Spinal cord (tissue), 9 donors: ENCODE measurements at regions not wholly inside any gene's neighbourhood (a gene's known extent, or its start where the extent isn't known, plus 50 kb on each side); places are given as distances from the start of the nearest gene placed in this dataset.
"Not testable (repeated sequence)": the region's sequence is repeated elsewhere in the genome, so short reads cannot be mapped to it uniquely, and the experiment has no call there.

Source experiments
- DNase-seq, 6 donors: peaks; one replicate each; pipeline versions ENCODE4 v3.0.0 to v3.0.0-alpha.2; 2013 to 2015; ENCODE audit warnings: low spot score in 6 of 6, low read depth in 4 of 6
- H3K27ac ChIP-seq: one replicate; pipeline ENCODE4 v1.5.1; 2013; ENCODE audit warnings: low read depth, low read length, control low read depth
- H3K27me3 ChIP-seq: one replicate; pipeline ENCODE4 v1.6.1; 2013; ENCODE audit warnings: low read length; ENCODE audit not compliant: control insufficient read depth, insufficient read depth
- H3K36me3 ChIP-seq: one replicate; pipeline ENCODE4 v1.6.1; 2013; ENCODE audit warnings: low read length; ENCODE audit not compliant: control insufficient read depth, insufficient read depth
- H3K4me1 ChIP-seq: one replicate; pipeline ENCODE4 v1.6.1; 2013; ENCODE audit warnings: low read length; ENCODE audit not compliant: control insufficient read depth, insufficient read depth
- H3K4me3 ChIP-seq: one replicate; pipeline ENCODE4 v1.5.1; 2013; ENCODE audit warnings: low read depth, low read length, control low read depth
- H3K9me3 ChIP-seq: one replicate; pipeline ENCODE4 v1.6.1; 2013; ENCODE audit warnings: low read length; ENCODE audit not compliant: control insufficient read depth, insufficient read depth
- WGBS: methylation state at CpG from one replicate; pipeline ENCODE4 v1.1.5; 2013; ENCODE audit warnings: missing lambda C conversion rate; ENCODE audit not compliant: insufficient coverage; 5-methylcytosine and 5-hydroxymethylcytosine counted together
- donor health status: healthy.

DNA sequence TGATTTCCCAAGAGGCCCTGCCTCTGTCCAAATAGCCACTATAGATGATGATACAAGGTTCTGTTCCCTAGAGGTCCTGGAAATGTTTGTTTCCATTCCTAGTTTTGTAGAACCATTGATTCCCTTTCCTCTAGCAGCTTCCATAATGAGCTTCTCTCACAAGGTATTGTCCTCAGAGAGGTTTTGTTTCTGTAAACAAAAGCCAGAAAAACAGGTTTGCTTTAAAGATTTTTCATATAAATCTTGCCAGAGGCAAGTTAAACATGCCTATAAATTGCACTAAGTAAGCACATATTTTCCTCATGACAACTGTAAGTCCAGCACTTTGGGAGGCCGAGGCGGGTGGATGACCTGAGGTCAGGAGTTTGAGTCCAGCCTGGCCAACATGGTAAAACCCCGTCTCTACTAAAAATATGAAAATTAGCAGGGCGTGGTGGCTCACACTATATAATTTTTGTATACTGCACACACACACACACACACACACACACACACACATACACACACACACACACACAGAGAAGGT, 1787.7 kb downstream of the EFNA5 start:
- Histone ChIP-seq H3K36me3 (no peaks in the 10 kb centered on the region), H3K4me3 (no peak overlapping the region), H3K9me3 (no peaks in the 10 kb centered on the region), H3K27me3 (no peaks in the 10 kb centered on the region), H3K4me1 (no peaks in the 10 kb centered on the region), H3K27ac (no peak overlapping the region)
- WGBS = 100% methylated on average over 2 of the region's 4 CpGs
- no peak for DNase-seq

GRCh38 chr5:105878402-105878801, 1792.3 kb downstream of the EFNA5 start:
- peak in 1 of 6 donors; percentile 5 for DNase-seq
- WGBS = no CpG with 5 or more reads among the region's 1 CpG
- no peaks in the 10 kb centered on the region for H3K9me3 ChIP-seq

GRCh38 chr5:105877592-105877991, 1793.1 kb downstream of the EFNA5 start:
- WGBS = no CpG with 5 or more reads among the region's 2 CpGs
- Histone ChIP-seq H3K4me3 (no peak overlapping the region), H3K4me1 (no peaks in the 10 kb centered on the region), H3K36me3 (no peaks in the 10 kb centered on the region), H3K27me3 (no peaks in the 10 kb centered on the region), H3K9me3 (no peaks in the 10 kb centered on the region), H3K27ac (no peak overlapping the region)
- DNase-seq = no peak

More at GRCh38 chr5:105878402-105878801, 1792.3 kb downstream of the EFNA5 start:
- H3K4me1 ChIP-seq = no peaks in the 10 kb centered on the region
- H3K27ac ChIP-seq = no peak overlapping the region
- H3K27me3 ChIP-seq = no peaks in the 10 kb centered on the region
- H3K36me3 ChIP-seq = no peaks in the 10 kb centered on the region
- no peak overlapping the region for H3K4me3 ChIP-seq

- H3K4me1 ChIP-seq = no peaks in the 10 kb centered on the region
- H3K27ac ChIP-seq = no peak overlapping the region
- no peaks in the 10 kb centered on the region for H3K27me3 ChIP-seq
- WGBS = no CpG with 5 or more reads among the region's 2 CpGs
- H3K4me3 ChIP-seq = no peak overlapping the region
- DNase-seq = peak in 2 of 6 donors; percentile 18 to 28
- no peaks in the 10 kb centered on the region for H3K9me3 ChIP-seq
- no peaks in the 10 kb centered on the region for H3K36me3 ChIP-seq
These were observed 1796.4 kb downstream of the EFNA5 start for GRCh38 chr5:105874316-105874715.

GRCh38 chr5:105872569-105873270, 1798.0 kb downstream of the EFNA5 start:
- DNase-seq = no peak
- Histone ChIP-seq H3K27me3 (no peaks in the 10 kb centered on the region), H3K4me3 (no peak overlapping the region), H3K4me1 (no peaks in the 10 kb centered on the region), H3K27ac (no peak overlapping the region), H3K9me3 (peaks cover 1% of the 10 kb centered on the region), H3K36me3 (no peaks in the 10 kb centered on the region)
- 95% methylated on average over 9 of the region's 15 CpGs for WGBS

DNA sequence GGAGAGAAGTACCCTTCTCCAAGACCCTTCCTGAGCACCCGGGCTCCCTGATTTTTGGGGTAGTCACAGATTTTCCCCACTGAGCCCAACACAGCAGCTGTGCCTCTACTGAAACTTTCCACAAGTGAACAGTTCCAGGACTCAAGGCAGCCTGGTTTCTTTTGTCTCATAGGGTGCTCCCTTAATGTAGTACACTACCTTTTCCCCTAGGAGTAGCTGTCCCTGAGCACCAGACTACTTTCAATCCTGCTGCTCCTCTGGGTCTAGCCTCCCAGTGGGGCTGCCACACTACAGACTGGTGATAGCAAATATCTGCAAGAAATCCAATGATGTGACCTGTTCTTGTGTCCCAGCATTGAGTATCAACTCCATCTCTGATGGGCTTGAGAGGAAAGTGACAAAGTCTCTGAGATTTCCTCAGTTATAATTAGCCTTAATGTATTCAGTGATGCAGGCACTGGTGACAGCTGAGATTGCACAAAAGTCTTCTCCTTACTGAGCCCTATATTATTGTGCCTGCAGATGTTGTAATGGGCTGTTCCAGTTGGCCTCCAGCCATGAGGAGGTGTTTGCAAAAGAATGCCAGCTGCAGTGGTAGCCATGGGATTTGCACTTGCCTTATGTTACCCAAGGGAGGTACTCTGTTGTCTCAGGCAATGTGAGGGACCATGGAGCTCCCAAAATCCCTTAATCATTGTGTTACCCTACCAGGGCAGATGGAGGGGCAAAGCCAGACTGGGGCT, 1802.5 kb downstream of the EFNA5 start:
- Histone ChIP-seq H3K36me3 (no peaks in the 10 kb centered on the region), H3K4me3 (no peak overlapping the region), H3K9me3 (peaks cover 2% of the 10 kb centered on the region), H3K27me3 (no peaks in the 10 kb centered on the region), H3K4me1 (no peaks in the 10 kb centered on the region), H3K27ac (no peak overlapping the region)
- WGBS = 100% methylated on average over 1 of the region's 1 CpG
- DNase-seq = no peak

DNA sequence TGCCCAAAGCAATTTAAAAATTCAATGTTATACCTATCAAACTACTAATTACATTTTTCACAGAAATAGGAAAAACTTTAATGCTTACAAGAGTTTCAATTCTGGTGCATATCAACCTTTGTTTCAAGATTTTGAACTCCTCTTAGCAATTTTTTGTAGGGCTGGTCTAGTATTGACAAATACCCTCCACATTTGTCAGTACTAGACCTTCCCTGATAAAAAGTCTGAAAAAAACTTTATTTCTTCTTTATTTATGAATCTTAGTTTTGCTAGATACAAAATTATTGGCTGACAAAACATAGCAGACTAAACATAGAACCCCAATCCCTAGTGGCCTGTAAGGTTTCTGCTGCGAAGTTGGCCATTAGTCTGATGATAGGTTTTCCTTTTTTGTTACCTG, 1804.9 kb downstream of the EFNA5 start:
- Histone ChIP-seq H3K36me3 (no peaks in the 10 kb centered on the region), H3K4me3 (no peak overlapping the region), H3K9me3 (peaks cover 2% of the 10 kb centered on the region), H3K4me1 (no peaks in the 10 kb centered on the region), H3K27me3 (no peaks in the 10 kb centered on the region), H3K27ac (no peak overlapping the region)
- no CpG with 5 or more reads among the region's 1 CpG for WGBS
- DNase-seq = no peak

- H3K9me3 ChIP-seq, H3K36me3 ChIP-seq, H3K4me3 ChIP-seq, DNase-seq, H3K27me3 ChIP-seq, H3K4me1 ChIP-seq, H3K27ac ChIP-seq: not testable (repeated sequence)
- 92% methylated on average over 15 of the region's 33 CpGs for WGBS
These were observed 1811.4 kb downstream of the EFNA5 start for GRCh38 chr5:105859350-105859749.

DNA sequence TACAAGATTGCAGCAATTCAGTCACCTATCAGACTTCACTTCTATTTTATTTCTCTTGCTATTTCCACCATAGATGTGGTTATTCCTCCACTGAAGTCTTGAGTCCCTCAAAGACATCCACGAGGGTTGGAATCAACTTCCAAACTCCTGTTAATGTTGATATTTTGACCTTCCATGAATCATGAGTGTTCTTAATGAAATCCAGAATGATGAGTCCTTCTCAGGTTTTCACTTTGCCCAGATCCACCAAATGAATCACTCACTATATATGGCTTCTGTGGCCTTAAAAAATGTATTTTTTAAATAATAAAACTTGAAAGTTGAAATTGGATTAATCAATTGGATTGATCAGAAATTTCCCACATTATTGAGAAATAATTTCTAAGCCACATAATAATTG, 1821.0 kb downstream of the EFNA5 start:
- H3K4me1 ChIP-seq = no peaks in the 10 kb centered on the region
- WGBS = no CpG with 5 or more reads among the region's 1 CpG
- H3K27ac ChIP-seq = no peak overlapping the region
- no peaks in the 10 kb centered on the region for H3K27me3 ChIP-seq
- no peak overlapping the region for H3K4me3 ChIP-seq
- DNase-seq = no peak
- H3K9me3 ChIP-seq = peaks cover 1% of the 10 kb centered on the region
- no peaks in the 10 kb centered on the region for H3K36me3 ChIP-seq

DNA sequence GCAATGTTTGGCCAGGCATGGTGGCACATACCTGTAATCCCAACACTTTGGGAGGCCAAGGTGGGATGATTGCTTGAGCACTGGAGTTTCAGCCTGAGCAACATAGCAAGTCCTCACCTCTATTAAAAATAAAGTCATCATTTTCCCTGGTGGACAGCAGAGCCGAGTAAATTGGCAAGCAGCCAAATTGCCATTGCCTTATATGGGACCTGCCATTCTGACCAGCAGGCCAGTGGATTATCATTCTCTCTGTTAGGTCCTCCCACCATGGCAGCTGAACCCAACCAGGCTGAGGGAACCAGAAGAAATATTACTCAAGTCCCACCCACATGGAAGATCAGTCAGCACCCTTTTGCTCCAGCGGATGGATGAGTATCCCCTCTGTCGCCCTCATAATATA, 1829.9 kb downstream of the EFNA5 start:
- Histone ChIP-seq H3K4me3 (no peak overlapping the region), H3K9me3 (no peaks in the 10 kb centered on the region), H3K27ac (no peak overlapping the region), H3K36me3 (no peaks in the 10 kb centered on the region), H3K27me3 (no peaks in the 10 kb centered on the region), H3K4me1 (no peaks in the 10 kb centered on the region)
- DNase-seq = no peak
- 0% methylated on average over 1 of the region's 3 CpGs for WGBS
